Activated CD4-positive, alpha-beta T cell treated with anti-CD3 and anti-CD28 coated beads for 36 hours (primary cell): ENCODE measurements at regions not wholly inside any gene's neighbourhood (a gene's known extent, or its start where the extent isn't known, plus 50 kb on each side); places are given as distances from the start of the nearest gene placed in this dataset.

ENCODE experiments used
- ATAC-seq: fragments of 200-7000 bp; cut with Tn5 transposase; one replicate; pipeline ENCODE4 v1.10.0; 2021; ENCODE audit warnings: mild to moderate bottlenecking, moderate library complexity
- CTCF ChIA-PET: fragments of 350-600 bp; sonication (Branson Sonifier 250); formaldehyde crosslinking; loops from one replicate; lab custom pipeline; 2021; ENCODE audit warnings: antibody characterized with exemption; lab: Charles Lee
- POLR2A ChIA-PET: fragments of 350-600 bp; sonication (Branson Sonifier 250); formaldehyde crosslinking; loops from one replicate; lab custom pipeline; 2021; ENCODE audit warnings: antibody characterized with exemption, inconsistent platforms; lab: Charles Lee
- DNase-seq: peaks from one replicate; pipeline ENCODE4 v3.0.0-alpha.2; 2020
- H3K27ac Mint-ChIP-seq: one replicate; pipeline ENCODE4 v1.8.0; 2021; ENCODE audit warnings: mixed read lengths
- H3K27me3 Mint-ChIP-seq: one replicate; pipeline ENCODE4 v1.8.0; 2021; ENCODE audit warnings: mixed read lengths
- H3K36me3 Mint-ChIP-seq: one replicate; pipeline ENCODE4 v1.8.0; 2021; ENCODE audit warnings: low read depth, mixed read lengths
- H3K4me1 Mint-ChIP-seq: one replicate; pipeline ENCODE4 v1.8.0; 2021; ENCODE audit warnings: mixed read lengths
- H3K4me3 Mint-ChIP-seq: one replicate; pipeline ENCODE4 v1.8.0; 2021; ENCODE audit warnings: mild to moderate bottlenecking, moderate library complexity, mixed read lengths
- H3K9me3 Mint-ChIP-seq: one replicate; pipeline ENCODE4 v1.8.0; 2021; ENCODE audit warnings: low read depth, mixed read lengths
- intact Hi-C, 2 experiments: fragments of 100-400 bp; cut with DNase I in 1 of 2; cut with micrococcal nuclease in 1 of 2; formaldehyde crosslinking; loops; one replicate each; pipeline versions ENCODE4 v1.14.2 to v1.15.1; 2022 to 2024; cut with DNase I, micrococcal nuclease

DNA sequence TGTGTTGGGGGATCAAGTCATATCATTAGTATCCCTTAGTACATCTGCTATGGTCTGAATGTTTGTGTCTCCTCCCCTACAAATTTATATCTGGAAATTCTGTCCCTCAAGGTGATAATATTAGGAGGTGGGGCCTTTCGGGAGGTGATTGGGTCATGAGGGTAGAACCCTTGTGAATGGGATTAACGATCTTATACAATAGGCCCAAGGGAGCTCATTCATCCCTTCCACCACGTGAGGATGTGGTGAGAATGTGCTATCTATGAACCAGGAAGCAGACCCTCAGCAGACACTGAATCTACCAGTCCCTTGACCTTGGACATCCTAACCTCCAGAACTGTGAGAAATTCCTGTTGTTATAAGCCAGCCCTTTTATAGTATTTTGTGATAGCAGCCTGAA, 110.7 kb downstream of the PTCSC3 start:
- intact Hi-C loops: loop anchor here in 1 of 2 experiments (10.0 kb wide), 1 partner anchor 539 kb away; no protein-coding TSS in a partner anchor
- ChIA-PET POLR2A (no interaction called here), CTCF (no interaction called here)

DNA sequence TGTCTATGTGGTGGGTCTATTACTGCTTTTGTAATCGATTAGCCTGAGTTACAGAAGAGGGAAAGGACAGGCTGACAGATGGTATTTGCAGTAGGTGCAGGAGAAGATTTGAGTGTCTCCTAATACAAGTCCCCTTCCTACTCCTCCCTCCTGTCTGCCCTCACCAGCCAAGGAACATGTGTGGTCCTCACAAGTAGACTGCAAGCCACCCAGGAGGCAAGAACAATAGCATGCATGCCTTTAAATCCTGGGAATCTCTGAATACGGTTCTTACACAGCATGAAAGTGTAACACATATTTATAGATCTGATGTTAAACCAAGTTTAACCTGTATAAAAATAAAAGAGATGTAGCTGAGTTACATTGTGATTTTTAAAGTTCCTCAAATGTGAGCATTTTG, 117.0 kb downstream of the PTCSC3 start:
- Mint-ChIP-seq H3K27ac (no peak overlapping the region), H3K27me3 (peaks cover 23% of the 10 kb centered on the region), H3K4me1 (no peaks in the 10 kb centered on the region), H3K36me3 (no peaks in the 10 kb centered on the region), H3K4me3 (no peak overlapping the region), H3K9me3 (no peaks in the 10 kb centered on the region)
- no peak for ATAC-seq
- intact Hi-C loops: no loop called here
- ChIA-PET CTCF (no interaction called here), POLR2A (no interaction called here)
- DNase-seq: no peak

More for the DNA sequence above, 110.7 kb downstream of the PTCSC3 start:
- no peaks in the 10 kb centered on the region for H3K36me3 Mint-ChIP-seq
- H3K9me3 Mint-ChIP-seq: no peaks in the 10 kb centered on the region
- DNase-seq: no peak
- H3K4me3 Mint-ChIP-seq: no peak overlapping the region
- H3K4me1 Mint-ChIP-seq: no peaks in the 10 kb centered on the region
- H3K27me3 Mint-ChIP-seq: peaks cover 19% of the 10 kb centered on the region
- no peak for ATAC-seq
- H3K27ac Mint-ChIP-seq: no peak overlapping the region

DNA sequence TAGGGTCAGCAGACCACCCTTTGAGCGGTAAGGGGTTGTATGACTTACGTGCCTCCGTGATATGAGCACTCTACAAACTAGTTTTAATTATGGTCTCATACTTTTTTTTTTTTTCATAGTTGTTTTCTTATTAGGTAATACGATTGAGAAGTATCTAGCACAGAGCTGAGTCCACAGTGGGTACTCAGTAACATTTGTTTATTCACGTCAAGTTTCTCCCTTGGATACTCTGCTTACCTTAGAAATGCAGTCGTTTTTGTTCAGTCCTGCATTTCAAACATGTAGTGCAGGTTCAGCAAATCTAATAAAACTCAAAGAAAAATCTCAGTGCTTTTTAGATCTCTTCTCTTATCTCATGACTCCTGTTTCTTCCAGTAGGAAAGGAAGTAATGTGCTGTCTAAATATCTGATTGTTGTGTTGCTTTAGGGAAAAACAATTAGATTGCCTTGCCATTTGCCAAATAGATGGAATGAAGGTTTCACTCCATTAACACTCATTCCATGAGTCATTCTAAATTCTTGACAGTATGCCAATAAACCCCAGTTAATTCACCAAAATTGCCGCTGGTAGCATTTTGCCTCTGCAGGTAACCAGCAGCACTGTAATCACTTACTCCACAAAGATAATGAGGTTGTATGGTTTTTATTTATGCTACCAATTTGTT, 118.9 kb downstream of the PTCSC3 start:
- intact Hi-C loops: no loop called here
- Mint-ChIP-seq H3K4me1 (no peaks in the 10 kb centered on the region), H3K27me3 (peaks cover 16% of the 10 kb centered on the region), H3K27ac (no peak overlapping the region), H3K36me3 (no peaks in the 10 kb centered on the region), H3K9me3 (no peaks in the 10 kb centered on the region), H3K4me3 (no peak overlapping the region)
- CTCF ChIA-PET: interaction anchor here (0.6 kb wide), 1 partner anchor 239 kb away, joined by 3 read pairs; no protein-coding TSS in a partner anchor
- DNase-seq (no peak), ATAC-seq (no peak)
- POLR2A ChIA-PET: no interaction called here

DNA sequence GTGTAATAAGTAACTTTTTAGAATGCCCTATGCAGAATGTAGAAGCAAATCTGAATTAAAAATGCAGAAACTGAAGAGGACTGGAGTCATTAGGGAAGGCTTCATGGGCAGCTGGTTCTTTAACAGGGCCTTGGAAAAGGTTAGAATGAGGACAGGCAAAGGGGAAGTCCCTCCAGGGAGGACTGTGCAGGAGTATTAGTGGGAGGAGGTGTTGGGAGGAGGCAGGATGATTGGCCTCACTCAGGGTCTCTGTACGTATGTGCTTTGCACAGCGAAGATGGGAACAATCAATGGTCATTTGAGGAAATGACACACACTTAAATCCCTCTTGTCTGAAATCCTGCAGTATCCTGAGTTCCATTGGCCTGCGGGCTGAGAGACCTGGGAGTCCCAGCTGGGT, 119.7 kb downstream of the PTCSC3 start:
- Mint-ChIP-seq H3K27ac (no peak overlapping the region), H3K9me3 (no peaks in the 10 kb centered on the region), H3K4me1 (no peaks in the 10 kb centered on the region), H3K36me3 (no peaks in the 10 kb centered on the region), H3K4me3 (no peak overlapping the region), H3K27me3 (peaks cover 14% of the 10 kb centered on the region)
- no peak for DNase-seq
- ChIA-PET POLR2A (no interaction called here), CTCF (no interaction called here)
- intact Hi-C loops: no loop called here
- no peak for ATAC-seq

DNA sequence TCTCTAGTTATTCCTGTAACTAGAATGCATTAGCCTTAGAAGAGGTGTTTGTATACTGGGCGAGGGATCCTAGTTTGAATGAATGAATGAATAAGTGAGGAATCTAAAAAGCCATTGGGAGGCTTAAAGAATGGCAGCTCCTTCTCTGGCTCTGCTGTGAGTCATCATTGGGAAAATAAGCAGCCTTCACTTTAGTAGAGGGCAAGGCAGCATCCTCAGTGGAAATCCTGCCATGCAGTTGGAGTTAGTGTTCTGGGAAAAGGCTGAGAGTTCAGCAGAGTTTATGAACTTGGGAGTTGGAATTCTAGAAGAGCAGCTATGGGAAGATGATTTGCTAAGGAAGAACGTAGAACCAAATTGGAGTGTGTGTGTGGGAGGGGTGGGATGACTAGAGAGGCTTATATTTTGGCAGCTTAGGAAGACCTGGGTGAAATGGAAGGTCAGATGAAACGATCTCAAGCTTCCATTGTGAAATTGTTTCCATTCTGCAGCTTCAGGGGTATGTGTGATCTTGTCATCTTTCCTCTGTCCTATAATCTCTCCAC, 120.8 kb downstream of the PTCSC3 start:
- POLR2A ChIA-PET: no interaction called here
- Mint-ChIP-seq H3K4me1 (no peaks in the 10 kb centered on the region), H3K27ac (no peak overlapping the region), H3K36me3 (no peaks in the 10 kb centered on the region), H3K9me3 (no peaks in the 10 kb centered on the region), H3K4me3 (no peak overlapping the region), H3K27me3 (peaks cover 14% of the 10 kb centered on the region)
- intact Hi-C loops: no loop called here
- DNase-seq (no peak), ATAC-seq (no peak)
- CTCF ChIA-PET: interaction anchor here (0.6 to 0.9 kb wide), 2 partner anchors 16 to 20 kb away, joined by 3 read pairs; no protein-coding TSS in a partner anchor

DNA sequence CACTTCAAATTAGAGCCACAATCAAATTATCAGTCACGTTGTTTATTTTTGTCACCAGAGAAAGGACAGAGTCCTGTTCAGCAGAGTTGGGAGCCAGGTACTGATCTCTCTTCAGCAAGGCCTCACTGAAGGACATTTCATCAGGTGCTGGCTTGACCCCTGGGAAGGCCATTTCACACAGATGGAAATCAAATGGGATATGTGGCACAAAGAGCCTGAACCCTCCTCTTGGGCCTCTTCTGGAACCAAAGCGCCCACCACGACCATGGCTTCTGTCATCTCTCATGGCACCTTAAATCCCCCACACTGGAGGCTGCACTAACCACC, 121.5 kb downstream of the PTCSC3 start:
- no peak for ATAC-seq
- Mint-ChIP-seq H3K9me3 (no peaks in the 10 kb centered on the region), H3K36me3 (no peaks in the 10 kb centered on the region), H3K4me3 (no peak overlapping the region), H3K27ac (no peak overlapping the region), H3K27me3 (peaks cover 14% of the 10 kb centered on the region), H3K4me1 (no peaks in the 10 kb centered on the region)
- intact Hi-C loops: no loop called here
- POLR2A ChIA-PET: no interaction called here
- no peak for DNase-seq
- CTCF ChIA-PET: interaction anchor here (0.9 kb wide), 1 partner anchor 19 kb away, joined by 3 read pairs; no protein-coding TSS in a partner anchor

DNA sequence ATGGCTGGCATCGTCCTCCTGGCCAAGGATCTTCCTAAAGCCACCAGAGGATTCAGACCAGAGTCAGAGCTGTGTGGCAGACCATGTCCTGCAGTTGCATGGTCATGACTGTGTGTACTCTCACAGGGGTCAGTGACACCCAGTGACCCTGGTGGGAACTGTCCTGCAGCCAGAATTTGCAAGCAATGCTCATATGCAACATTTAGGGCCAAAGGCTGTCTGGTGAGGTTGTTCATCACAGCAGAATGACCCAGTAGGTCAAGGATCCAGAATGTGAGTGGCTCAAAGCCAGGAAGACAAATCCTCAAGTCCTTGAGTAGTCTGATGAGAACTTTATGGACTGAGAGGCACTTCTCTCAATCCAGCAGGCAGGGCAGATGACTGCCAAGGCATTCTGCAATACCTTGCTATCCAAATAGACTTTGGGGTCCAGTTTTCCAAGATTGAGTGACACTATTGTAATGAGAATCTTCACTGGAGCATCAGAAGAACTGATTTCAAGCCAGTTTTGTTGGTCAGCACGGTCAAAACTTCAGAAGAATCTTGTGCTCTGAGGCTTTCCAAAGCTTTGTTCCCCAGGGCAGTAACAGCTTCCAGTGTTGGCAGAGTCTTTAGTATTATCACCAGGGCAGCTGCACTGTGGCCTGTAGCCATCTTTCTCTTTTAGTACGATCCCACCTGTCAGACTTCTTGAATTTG, 122.0 kb downstream of the PTCSC3 start:
- intact Hi-C loops: no loop called here
- ChIA-PET CTCF (no interaction called here), POLR2A (no interaction called here)
- no peak for ATAC-seq
- Mint-ChIP-seq H3K4me1 (no peaks in the 10 kb centered on the region), H3K27ac (no peak overlapping the region), H3K36me3 (no peaks in the 10 kb centered on the region), H3K9me3 (no peaks in the 10 kb centered on the region), H3K27me3 (peaks cover 14% of the 10 kb centered on the region), H3K4me3 (no peak overlapping the region)
- DNase-seq: no peak

DNA sequence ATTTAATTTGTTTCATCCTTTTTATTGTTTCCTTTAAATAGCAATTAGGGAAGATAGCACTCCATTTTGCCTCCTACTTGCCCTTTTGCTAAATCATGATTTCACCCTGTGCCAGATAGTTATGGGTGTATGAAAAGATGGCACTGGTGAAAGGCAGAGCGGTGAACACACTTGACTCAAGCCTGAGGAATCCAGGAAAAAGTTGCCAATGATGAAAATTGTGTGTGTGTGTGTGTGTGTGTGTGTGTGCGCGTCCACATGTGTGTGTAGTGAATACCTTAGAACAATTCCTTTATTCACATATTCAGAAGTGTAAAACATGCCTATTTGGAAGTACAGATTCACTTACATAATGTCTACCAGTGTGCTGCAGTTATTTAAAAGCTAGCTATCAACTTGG, 123.8 kb downstream of the PTCSC3 start:
- ATAC-seq (no peak), DNase-seq (no peak)
- H3K36me3 Mint-ChIP-seq: no peaks in the 10 kb centered on the region
- H3K9me3 Mint-ChIP-seq: no peaks in the 10 kb centered on the region
- H3K27ac Mint-ChIP-seq: no peak overlapping the region
- H3K27me3 Mint-ChIP-seq: peaks cover 9% of the 10 kb centered on the region
- CTCF ChIA-PET: no interaction called here
- H3K4me1 Mint-ChIP-seq: no peaks in the 10 kb centered on the region
- no peak overlapping the region for H3K4me3 Mint-ChIP-seq
- intact Hi-C loops: no loop called here
- POLR2A ChIA-PET: no interaction called here

DNA sequence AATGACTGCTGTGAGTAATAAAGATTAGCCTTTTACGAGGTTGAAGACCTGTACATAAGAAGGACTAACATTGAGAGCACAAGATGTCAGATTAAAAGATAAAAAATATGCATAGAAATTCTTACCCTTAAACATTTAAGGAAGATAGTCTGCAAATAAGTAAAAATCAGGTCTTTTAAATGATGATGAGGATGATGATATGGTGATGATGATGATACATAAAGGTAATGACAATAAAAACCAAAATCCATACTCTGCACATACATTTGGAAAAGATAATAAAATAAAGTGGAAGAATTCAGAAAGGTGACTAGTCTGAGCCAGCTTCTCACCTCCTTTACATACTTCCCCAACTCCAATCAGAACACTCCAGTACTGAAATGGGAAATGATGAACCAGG, 124.5 kb downstream of the PTCSC3 start:
- ATAC-seq (no peak), DNase-seq (no peak)
- peaks cover 7% of the 10 kb centered on the region for H3K27me3 Mint-ChIP-seq
- CTCF ChIA-PET: interaction anchor here (0.9 kb wide), 1 partner anchor 20 kb away, joined by 3 read pairs; no protein-coding TSS in a partner anchor
- H3K9me3 Mint-ChIP-seq: no peaks in the 10 kb centered on the region
- H3K27ac Mint-ChIP-seq: no peak overlapping the region
- no peak overlapping the region for H3K4me3 Mint-ChIP-seq
- H3K36me3 Mint-ChIP-seq: no peaks in the 10 kb centered on the region
- POLR2A ChIA-PET: no interaction called here
- intact Hi-C loops: no loop called here
- no peaks in the 10 kb centered on the region for H3K4me1 Mint-ChIP-seq

DNA sequence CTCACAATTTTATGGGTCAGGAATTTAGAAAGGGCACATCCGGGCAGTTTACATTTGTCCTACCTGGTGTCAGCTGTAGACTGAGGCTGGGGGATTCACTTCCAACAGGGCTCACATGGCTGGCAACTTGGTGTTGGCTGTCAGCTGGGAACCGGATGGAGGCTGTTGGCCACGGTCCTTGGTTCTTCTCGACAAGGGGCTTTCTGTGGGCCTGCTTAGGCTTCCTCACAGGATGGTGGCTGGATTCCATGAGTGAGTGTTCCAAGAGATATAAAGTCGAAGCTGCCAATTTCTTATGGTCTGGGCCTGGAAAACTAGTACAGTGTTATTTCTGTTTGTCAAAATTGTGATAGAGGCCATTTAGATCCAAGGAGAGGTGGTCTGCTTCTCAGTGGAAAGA, 127.9 kb downstream of the PTCSC3 start:
- CTCF ChIA-PET: interaction anchor here (0.6 to 1.9 kb wide), 4 partner anchors 13 to 39 kb away, joined by 3 to 7 read pairs (median 4); no protein-coding TSS in a partner anchor
- Mint-ChIP-seq H3K4me1 (no peaks in the 10 kb centered on the region), H3K27me3 (peaks cover 8% of the 10 kb centered on the region), H3K4me3 (no peak overlapping the region), H3K36me3 (no peaks in the 10 kb centered on the region), H3K27ac (no peak overlapping the region), H3K9me3 (no peaks in the 10 kb centered on the region)
- intact Hi-C loops: no loop called here
- ATAC-seq (no peak), DNase-seq (no peak)
- POLR2A ChIA-PET: no interaction called here

DNA sequence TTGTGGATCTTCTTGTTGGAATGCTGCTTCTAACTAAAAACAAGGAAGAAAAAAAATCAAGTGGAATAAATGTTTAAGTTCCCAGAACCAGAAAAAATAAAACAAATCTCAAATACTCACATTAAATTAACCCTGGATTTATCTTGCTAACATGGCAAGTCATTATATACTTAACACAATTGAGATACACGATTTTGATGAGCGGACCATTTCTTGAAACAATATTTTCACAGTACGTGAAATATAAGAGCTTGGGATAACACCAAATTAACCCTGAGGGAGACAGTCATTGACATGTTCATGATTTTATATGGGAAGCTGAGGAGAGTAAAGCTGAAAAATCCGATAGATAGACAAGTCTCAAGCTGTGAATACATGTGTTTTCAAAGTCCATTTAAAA, 128.6 kb downstream of the PTCSC3 start:
- Mint-ChIP-seq H3K9me3 (no peaks in the 10 kb centered on the region), H3K27me3 (peaks cover 10% of the 10 kb centered on the region), H3K4me1 (no peaks in the 10 kb centered on the region), H3K27ac (no peak overlapping the region), H3K4me3 (no peak overlapping the region), H3K36me3 (no peaks in the 10 kb centered on the region)
- ChIA-PET POLR2A (no interaction called here), CTCF (interaction anchor here (0.5 to 1.9 kb wide), 4 partner anchors 12 to 42 kb away, joined by 3 to 7 read pairs (median 4); no protein-coding TSS in a partner anchor)
- no peak for DNase-seq
- intact Hi-C loops: no loop called here
- no peak for ATAC-seq

DNA sequence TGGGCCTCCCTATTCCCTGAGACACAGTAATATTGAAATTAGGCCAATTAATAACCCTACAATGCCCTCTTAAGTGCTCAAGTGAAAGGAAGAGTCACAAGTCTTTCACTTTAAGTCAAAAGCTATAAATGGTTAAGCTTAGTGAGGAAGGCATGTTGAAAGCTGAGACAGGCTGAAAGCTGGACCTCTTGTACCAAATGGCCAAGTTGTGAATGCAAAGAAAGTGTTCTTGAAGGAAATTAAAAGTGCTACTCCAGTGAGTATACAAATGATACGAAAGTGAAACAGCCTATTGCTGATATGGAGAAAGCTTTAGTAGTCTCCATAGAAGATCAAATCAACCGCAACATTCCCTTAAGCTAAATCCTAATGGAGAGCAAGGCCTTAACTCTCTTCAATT, 140.8 kb downstream of the PTCSC3 start:
- peaks cover 16% of the 10 kb centered on the region for H3K27me3 Mint-ChIP-seq
- ChIA-PET CTCF (interaction anchor here (0.8 to 0.9 kb wide), 3 partner anchors 13 to 20 kb away, joined by 3 read pairs; no protein-coding TSS in a partner anchor), POLR2A (no interaction called here)
- ATAC-seq (no peak), DNase-seq (no peak)
- no peaks in the 10 kb centered on the region for H3K9me3 Mint-ChIP-seq
- no peaks in the 10 kb centered on the region for H3K4me1 Mint-ChIP-seq
- intact Hi-C loops: no loop called here
- H3K4me3 Mint-ChIP-seq: no peak overlapping the region
- H3K27ac Mint-ChIP-seq: no peak overlapping the region
- no peaks in the 10 kb centered on the region for H3K36me3 Mint-ChIP-seq
